ENCODE measurements at regions not wholly inside any gene's neighbourhood (a gene's known extent, or its start where the extent isn't known, plus 50 kb on each side); places are given as distances from the start of the nearest gene placed in this dataset.

- TF ChIP-seq TEAD4 (IDR thresholded peaks at IDR 0.05) (no peak), TCF12 (IDR thresholded peaks at IDR 0.05; ENCODE audit: low read depth) (no peak), CREB1 (IDR thresholded peaks at IDR 0.05; ENCODE audit: low read depth) (no peak), MAX (IDR thresholded peaks at IDR 0.05) (no peak), EGR1 (IDR thresholded peaks at IDR 0.05) (no peak), REST (IDR thresholded peaks at IDR 0.05; ENCODE audit: low read depth) (no peak), RAD21 (IDR thresholded peaks at IDR 0.05; ENCODE audit: low read depth) (no peak), EP300 (IDR thresholded peaks at IDR 0.05; ENCODE audit: borderline replicate concordance) (no peak), FOXM1 (IDR thresholded peaks at IDR 0.05; ENCODE audit: borderline replicate concordance, low read depth) (no peak), TAF1 (IDR thresholded peaks at IDR 0.05; ENCODE audit: low read depth) (no peak), NFIC (IDR thresholded peaks at IDR 0.05) (no peak), USF1 (IDR thresholded peaks at IDR 0.05) (no peak), CEBPB (IDR thresholded peaks at IDR 0.05) (no peak), ZBTB7A (IDR thresholded peaks at IDR 0.05; ENCODE audit: low read depth) (no peak), YY1 (IDR thresholded peaks at IDR 0.05; ENCODE audit: low read depth) (no peak)
Observed at GRCh38 chrX:39626749-39627148, 471.0 kb downstream of the BCOR start.

GRCh38 chrX:39627257-39627656 lies 470.5 kb downstream of the BCOR start:
- no peak for TF ChIP-seq TCF12 (IDR thresholded peaks at IDR 0.05; ENCODE audit: low read depth)
- no peak for TF ChIP-seq MAX (IDR thresholded peaks at IDR 0.05)
- TF ChIP-seq ZBTB7A (IDR thresholded peaks at IDR 0.05; ENCODE audit: low read depth) = no peak
- no peak for TF ChIP-seq FOXM1 (IDR thresholded peaks at IDR 0.05; ENCODE audit: borderline replicate concordance, low read depth)
- no peak for TF ChIP-seq CREB1 (IDR thresholded peaks at IDR 0.05; ENCODE audit: low read depth)
- no peak for TF ChIP-seq TAF1 (IDR thresholded peaks at IDR 0.05; ENCODE audit: low read depth)
- no peak for TF ChIP-seq TEAD4 (IDR thresholded peaks at IDR 0.05)
- TF ChIP-seq EP300 (IDR thresholded peaks at IDR 0.05; ENCODE audit: borderline replicate concordance) = no peak
- no peak for TF ChIP-seq NFIC (IDR thresholded peaks at IDR 0.05)
- no peak for TF ChIP-seq USF1 (IDR thresholded peaks at IDR 0.05)
- no peak for TF ChIP-seq RAD21 (IDR thresholded peaks at IDR 0.05; ENCODE audit: low read depth)

- TF ChIP-seq FOXM1 (IDR thresholded peaks at IDR 0.05; ENCODE audit: borderline replicate concordance, low read depth) = no peak
- no peak for TF ChIP-seq RAD21 (IDR thresholded peaks at IDR 0.05; ENCODE audit: low read depth)
- TF ChIP-seq EP300 (IDR thresholded peaks at IDR 0.05; ENCODE audit: borderline replicate concordance) = no peak
- no peak for TF ChIP-seq NFIC (IDR thresholded peaks at IDR 0.05)
- TF ChIP-seq YY1 (IDR thresholded peaks at IDR 0.05; ENCODE audit: low read depth) = no peak
- TF ChIP-seq USF1 (IDR thresholded peaks at IDR 0.05) = no peak
- TF ChIP-seq TAF1 (IDR thresholded peaks at IDR 0.05; ENCODE audit: low read depth) = no peak
- TF ChIP-seq TCF12 (IDR thresholded peaks at IDR 0.05; ENCODE audit: low read depth) = no peak
- TF ChIP-seq EGR1 (IDR thresholded peaks at IDR 0.05) = no peak
- no peak for TF ChIP-seq MAX (IDR thresholded peaks at IDR 0.05)
- TF ChIP-seq CREB1 (IDR thresholded peaks at IDR 0.05; ENCODE audit: low read depth) = no peak
- no peak for TF ChIP-seq CEBPB (IDR thresholded peaks at IDR 0.05)
- TF ChIP-seq REST (IDR thresholded peaks at IDR 0.05; ENCODE audit: low read depth) = no peak
Observed at GRCh38 chrX:39629001-39629400, 468.8 kb downstream of the BCOR start.

GRCh38 chrX:39630344-39630743 lies 467.4 kb downstream of the BCOR start:
- no peak for TF ChIP-seq MAX (IDR thresholded peaks at IDR 0.05)
- no peak for TF ChIP-seq USF1 (IDR thresholded peaks at IDR 0.05)
- no peak for TF ChIP-seq CEBPB (IDR thresholded peaks at IDR 0.05)
- no peak for TF ChIP-seq TCF12 (IDR thresholded peaks at IDR 0.05; ENCODE audit: low read depth)
- TF ChIP-seq TAF1 (IDR thresholded peaks at IDR 0.05; ENCODE audit: low read depth) = no peak
- no peak for TF ChIP-seq RAD21 (IDR thresholded peaks at IDR 0.05; ENCODE audit: low read depth)
- no peak for TF ChIP-seq TEAD4 (IDR thresholded peaks at IDR 0.05)
- no peak for TF ChIP-seq NFIC (IDR thresholded peaks at IDR 0.05)
- TF ChIP-seq YY1 (IDR thresholded peaks at IDR 0.05; ENCODE audit: low read depth) = no peak
- no peak for TF ChIP-seq EGR1 (IDR thresholded peaks at IDR 0.05)
- TF ChIP-seq CREB1 (IDR thresholded peaks at IDR 0.05; ENCODE audit: low read depth) = no peak
- TF ChIP-seq EP300 (IDR thresholded peaks at IDR 0.05; ENCODE audit: borderline replicate concordance) = no peak
- TF ChIP-seq REST (IDR thresholded peaks at IDR 0.05; ENCODE audit: low read depth) = no peak
- TF ChIP-seq FOXM1 (IDR thresholded peaks at IDR 0.05; ENCODE audit: borderline replicate concordance, low read depth) = no peak
- no peak for TF ChIP-seq ZBTB7A (IDR thresholded peaks at IDR 0.05; ENCODE audit: low read depth)

Measured in Ishikawa (cell line).